GM23338 (cell line): ENCODE measurements at regions not wholly inside any gene's neighbourhood (a gene's known extent, or its start where the extent isn't known, plus 50 kb on each side); places are given as distances from the start of the nearest gene placed in this dataset.

Experiments used
- ATAC-seq: fragments of 200-7000 bp; cut with Tn5 transposase; 3 replicates; pipeline ENCODE4 v1.9.1; 2020
- DNase-seq: peaks from one replicate; pipeline ENCODE4 v3.0.0-alpha.2; 2015; ENCODE audit warnings: low spot score
- H2AFZ ChIP-seq: fragments of 200-600 bp; sonication (generic); 2 replicates; pipeline ENCODE4 v1.8.0; 2016; ENCODE audit warnings: antibody characterized with exemption, mild to moderate bottlenecking, moderate library complexity
- H3F3A ChIP-seq: fragments of 200-600 bp; sonication (generic); replicated peaks from 2 replicates; pipeline ENCODE4 v1.8.0; 2017; ENCODE audit warnings: antibody characterized with exemption, mixed run types, low read depth
- H3K27ac ChIP-seq: fragments of 200-600 bp; sonication (generic); 2 replicates; pipeline ENCODE4 v1.6.1; 2016; ENCODE audit warnings: low read depth
- H3K27me3 ChIP-seq: fragments of 200-600 bp; sonication (generic); 2 replicates; pipeline ENCODE4 v1.8.0; 2016; ENCODE audit warnings: mild to moderate bottlenecking, mixed run types, moderate library complexity; ENCODE audit not compliant: insufficient read depth
- H3K36me3 ChIP-seq: fragments of 200-600 bp; sonication (generic); 2 replicates; pipeline ENCODE4 v1.8.0; 2016; ENCODE audit warnings: mild to moderate bottlenecking; ENCODE audit not compliant: insufficient read depth
- H3K4me1 ChIP-seq: fragments of 200-600 bp; sonication (generic); 2 replicates; pipeline ENCODE4 v1.8.0; 2016; ENCODE audit warnings: mild to moderate bottlenecking, moderate library complexity; ENCODE audit not compliant: insufficient read depth
- H3K4me2 ChIP-seq: fragments of 200-600 bp; sonication (generic); 2 replicates; pipeline ENCODE4 v1.7.1; 2017; ENCODE audit warnings: mixed run types
- H3K4me3 ChIP-seq: fragments of 200-600 bp; sonication (generic); 2 replicates; pipeline ENCODE4 v1.6.1; 2016; ENCODE audit warnings: mixed run types
- H3K79me2 ChIP-seq: fragments of 200-600 bp; sonication (generic); replicated peaks from 2 replicates; pipeline ENCODE4 v1.8.0; 2017; ENCODE audit warnings: mild to moderate bottlenecking; ENCODE audit not compliant: insufficient read depth
- H3K9me2 ChIP-seq: fragments of 200-600 bp; sonication (generic); 2 replicates; pipeline ENCODE4 v1.8.0; 2017; ENCODE audit not compliant: insufficient read depth
- H4K20me1 ChIP-seq: fragments of 200-600 bp; sonication (generic); replicated peaks from 2 replicates; pipeline ENCODE4 v1.8.0; 2017; ENCODE audit warnings: mild to moderate bottlenecking; ENCODE audit not compliant: insufficient read depth
- H3K27ac Mint-ChIP-seq: 2 replicates; pipeline ENCODE4 v1.8.0; 2020; ENCODE audit warnings: inconsistent platforms, mild to moderate bottlenecking, moderate library complexity, mixed read lengths
- H3K27me3 Mint-ChIP-seq: 3 replicates; pipeline ENCODE4 v1.8.0; 2022; ENCODE audit warnings: low read depth, mild to moderate bottlenecking, moderate library complexity, mixed read lengths, inconsistent platforms; ENCODE audit not compliant: insufficient read depth, poor library complexity
- H3K36me3 Mint-ChIP-seq: 3 replicates; pipeline ENCODE4 v1.8.0; 2021; ENCODE audit warnings: low read depth, mild to moderate bottlenecking, inconsistent platforms, moderate library complexity, mixed read lengths
- H3K4me1 Mint-ChIP-seq: 3 replicates; pipeline ENCODE4 v1.8.0; 2020; ENCODE audit warnings: mild to moderate bottlenecking, inconsistent platforms, mixed read lengths
- H3K4me3 Mint-ChIP-seq: 3 replicates; pipeline ENCODE4 v1.8.0; 2021; ENCODE audit warnings: moderate library complexity, mild to moderate bottlenecking, inconsistent platforms, mixed read lengths
- H3K9me3 Mint-ChIP-seq: 3 replicates; pipeline ENCODE4 v1.8.0; 2020; ENCODE audit warnings: moderate library complexity, mild to moderate bottlenecking, inconsistent platforms, mixed read lengths
- ETS1 ChIP-seq: IDR thresholded peaks from 2 replicates; pipeline ENCODE4 v1.6.1; 2016; ENCODE audit warnings: antibody characterized with exemption
- EZH2 ChIP-seq: fragments of 200-600 bp; sonication (generic); IDR thresholded peaks from one replicate; pipeline ENCODE4 v1.8.0; 2017; ENCODE audit warnings: antibody characterized with exemption, mild to moderate bottlenecking, low read depth; ENCODE audit not compliant: unreplicated experiment
- EZH2phosphoT487 ChIP-seq: fragments of 200-600 bp; sonication (generic); IDR thresholded peaks from one replicate; pipeline ENCODE4 v1.8.1; 2018; ENCODE audit warnings: antibody characterized with exemption; ENCODE audit not compliant: unreplicated experiment
- JUNB ChIP-seq: IDR thresholded peaks from one replicate; pipeline ENCODE4 v1.6.1; 2016; ENCODE audit warnings: antibody characterized with exemption; ENCODE audit not compliant: unreplicated experiment
- NANOG ChIP-seq: IDR thresholded peaks from 2 replicates; pipeline ENCODE4 v1.6.1; 2016; ENCODE audit warnings: antibody characterized with exemption, borderline replicate concordance
- POLR2AphosphoS5 ChIP-seq: IDR thresholded peaks from 2 replicates; pipeline ENCODE4 v1.6.1; 2016; ENCODE audit warnings: antibody characterized with exemption, low read depth
- STAT1 ChIP-seq: IDR thresholded peaks from one replicate; pipeline ENCODE4 v1.6.1; 2016; ENCODE audit warnings: antibody characterized with exemption; ENCODE audit not compliant: unreplicated experiment
- ZNF114 ChIP-seq: fragments of 250-450 bp; sonication (Bioruptor Pico); IDR thresholded peaks from 2 replicates; pipeline ENCODE4 v1.5.0; 2020; ENCODE audit warnings: mild to moderate bottlenecking, moderate library complexity
- ZNF331 ChIP-seq: fragments of 250-450 bp; sonication (Bioruptor Pico); IDR thresholded peaks from 2 replicates; pipeline ENCODE4 v1.5.0; 2020; ENCODE audit warnings: low read depth, mild to moderate bottlenecking, moderate library complexity
- TF ChIP-seq, protein P1 (sequence below): IDR thresholded peaks from one replicate; pipeline ENCODE4 v1.6.1; 2018; ENCODE audit warnings: antibody characterized with exemption; ENCODE audit not compliant: unreplicated experiment

DNA sequence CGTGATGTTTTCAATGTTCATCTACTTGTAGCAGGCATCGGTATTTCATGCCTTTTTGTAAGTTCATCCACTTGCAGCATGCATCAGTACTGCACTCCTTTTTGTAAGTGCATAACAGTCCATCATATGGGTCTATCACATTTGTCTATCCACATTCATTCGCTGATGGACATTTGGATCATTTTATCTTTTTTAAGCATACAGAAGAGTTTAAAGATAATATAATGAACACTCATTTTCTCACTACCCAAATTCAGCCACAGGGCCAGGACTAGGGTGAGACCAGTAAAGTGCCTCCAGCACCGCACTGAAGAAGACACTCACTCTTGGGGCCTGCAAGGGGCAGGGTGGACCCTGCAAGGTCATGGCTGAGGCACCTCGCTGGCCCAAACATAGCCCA lies 309.6 kb downstream of the UACA start (continued):
- no peak for TF ChIP-seq ETS1

DNA sequence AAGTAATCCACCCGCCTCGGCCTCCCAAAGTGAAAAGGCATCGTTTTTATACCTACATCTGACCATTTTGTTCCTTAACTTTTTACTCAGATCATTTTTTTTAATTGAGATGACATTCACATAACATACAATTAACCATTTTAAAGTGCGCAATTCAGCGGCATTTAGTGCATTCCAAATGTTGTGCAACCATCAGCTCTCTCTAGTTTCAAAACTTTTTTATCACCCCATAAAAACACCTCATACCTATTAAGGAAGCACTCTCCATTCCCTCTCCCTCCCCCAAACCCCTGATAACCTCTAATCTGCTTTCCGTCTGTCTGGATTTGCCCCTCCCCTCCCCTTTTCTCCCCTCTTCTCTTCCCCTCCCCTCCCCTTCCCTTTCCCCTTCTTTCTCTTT lies 310.1 kb downstream of the UACA start:
- no peaks in the 10 kb centered on the region for H3K79me2 ChIP-seq
- DNase-seq = no peak
- H3K9me3 Mint-ChIP-seq = no peaks in the 10 kb centered on the region
- peaks cover 14% of the 10 kb centered on the region for H3K4me1 ChIP-seq
- H3K27ac Mint-ChIP-seq = no peak overlapping the region
- no peaks in the 10 kb centered on the region for H3K36me3 Mint-ChIP-seq
- H4K20me1 ChIP-seq = no peaks in the 10 kb centered on the region
- H3K4me2 ChIP-seq = no peak overlapping the region
- no peaks in the 10 kb centered on the region for H3K36me3 ChIP-seq
- no peaks in the 10 kb centered on the region for H3F3A ChIP-seq
- no peak for ATAC-seq
- no peak overlapping the region for H3K4me3 Mint-ChIP-seq
- H3K27ac ChIP-seq = no peak overlapping the region
- no peak overlapping the region for H3K4me3 ChIP-seq
- TF ChIP-seq, protein P1, sequence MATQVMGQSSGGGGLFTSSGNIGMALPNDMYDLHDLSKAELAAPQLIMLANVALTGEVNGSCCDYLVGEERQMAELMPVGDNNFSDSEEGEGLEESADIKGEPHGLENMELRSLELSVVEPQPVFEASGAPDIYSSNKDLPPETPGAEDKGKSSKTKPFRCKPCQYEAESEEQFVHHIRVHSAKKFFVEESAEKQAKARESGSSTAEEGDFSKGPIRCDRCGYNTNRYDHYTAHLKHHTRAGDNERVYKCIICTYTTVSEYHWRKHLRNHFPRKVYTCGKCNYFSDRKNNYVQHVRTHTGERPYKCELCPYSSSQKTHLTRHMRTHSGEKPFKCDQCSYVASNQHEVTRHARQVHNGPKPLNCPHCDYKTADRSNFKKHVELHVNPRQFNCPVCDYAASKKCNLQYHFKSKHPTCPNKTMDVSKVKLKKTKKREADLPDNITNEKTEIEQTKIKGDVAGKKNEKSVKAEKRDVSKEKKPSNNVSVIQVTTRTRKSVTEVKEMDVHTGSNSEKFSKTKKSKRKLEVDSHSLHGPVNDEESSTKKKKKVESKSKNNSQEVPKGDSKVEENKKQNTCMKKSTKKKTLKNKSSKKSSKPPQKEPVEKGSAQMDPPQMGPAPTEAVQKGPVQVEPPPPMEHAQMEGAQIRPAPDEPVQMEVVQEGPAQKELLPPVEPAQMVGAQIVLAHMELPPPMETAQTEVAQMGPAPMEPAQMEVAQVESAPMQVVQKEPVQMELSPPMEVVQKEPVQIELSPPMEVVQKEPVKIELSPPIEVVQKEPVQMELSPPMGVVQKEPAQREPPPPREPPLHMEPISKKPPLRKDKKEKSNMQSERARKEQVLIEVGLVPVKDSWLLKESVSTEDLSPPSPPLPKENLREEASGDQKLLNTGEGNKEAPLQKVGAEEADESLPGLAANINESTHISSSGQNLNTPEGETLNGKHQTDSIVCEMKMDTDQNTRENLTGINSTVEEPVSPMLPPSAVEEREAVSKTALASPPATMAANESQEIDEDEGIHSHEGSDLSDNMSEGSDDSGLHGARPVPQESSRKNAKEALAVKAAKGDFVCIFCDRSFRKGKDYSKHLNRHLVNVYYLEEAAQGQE = no peak
- TF ChIP-seq ZNF114 (no peak), NANOG (no peak), EZH2phosphoT487 (no peak)
- no peaks in the 10 kb centered on the region for H3K27me3 ChIP-seq
- peaks cover 4% of the 10 kb centered on the region; the same call in 1 of the 2 replicates for H3K9me2 ChIP-seq
- peaks cover 20% of the 10 kb centered on the region for H3K4me1 Mint-ChIP-seq
- no peak overlapping the region for H2AFZ ChIP-seq
- H3K27me3 Mint-ChIP-seq = peaks cover 20% of the 10 kb centered on the region

DNA sequence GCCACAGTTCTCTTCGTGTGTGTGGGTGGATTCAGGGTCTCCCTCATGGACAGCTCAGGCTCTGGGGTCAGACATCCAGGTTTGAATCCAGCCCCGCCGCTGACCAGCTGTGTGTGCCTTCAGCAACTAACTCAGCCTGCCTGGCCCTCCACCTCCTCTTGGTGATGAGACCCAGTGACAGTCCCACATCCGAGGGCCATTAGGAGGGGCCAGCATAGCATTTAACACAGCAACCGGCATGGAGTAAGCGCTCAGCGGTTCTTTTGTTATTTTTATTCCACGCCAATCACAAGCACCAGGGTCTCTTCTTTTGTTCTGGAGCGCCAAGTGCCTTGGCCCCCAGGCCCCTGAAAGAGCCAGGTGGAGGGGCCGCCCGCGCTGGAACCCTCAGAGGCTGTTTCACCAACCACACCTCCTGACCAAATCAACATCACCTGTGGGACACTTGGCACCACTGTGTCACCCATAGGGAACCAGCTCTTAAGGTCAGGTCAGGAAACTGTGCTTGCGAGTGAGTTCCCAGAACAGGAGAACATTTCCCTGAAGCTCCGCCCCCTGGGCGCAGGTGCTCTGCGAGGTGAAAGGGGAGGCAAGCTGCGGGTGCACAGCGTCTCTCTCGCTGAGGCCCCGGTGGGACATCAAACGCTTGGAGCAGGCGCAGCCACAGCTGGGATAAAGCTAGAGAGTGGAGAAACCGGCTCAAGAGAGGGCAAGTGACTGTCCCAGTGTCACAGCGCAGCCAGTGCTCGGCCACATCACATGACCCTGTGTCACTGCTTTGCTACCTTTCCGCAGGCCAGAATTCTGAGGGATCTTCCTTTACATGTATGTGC lies 311.3 kb downstream of the UACA start:
- H3K79me2 ChIP-seq = no peaks in the 10 kb centered on the region
- Mint-ChIP-seq H3K9me3 (no peaks in the 10 kb centered on the region), H3K4me3 (peak overlapping the region; percentile 62), H3K4me1 (peaks cover 23% of the 10 kb centered on the region), H3K27ac (no peak overlapping the region), H3K36me3 (no peaks in the 10 kb centered on the region), H3K27me3 (peaks cover 20% of the 10 kb centered on the region)
- no peaks in the 10 kb centered on the region for H3K27me3 ChIP-seq
- ATAC-seq = peak; percentile 86
- peaks cover 4% of the 10 kb centered on the region; the same call in 1 of the 2 replicates for H3K9me2 ChIP-seq
- peaks cover 21% of the 10 kb centered on the region for H3K4me1 ChIP-seq
- H2AFZ ChIP-seq = peak overlapping the region; percentile 93
- peak; percentile 88 for DNase-seq
- H3K27ac ChIP-seq = no peak overlapping the region
- H3K4me2 ChIP-seq = peak overlapping the region; percentile 74
- peak overlapping the region; percentile 46 for H3K4me3 ChIP-seq
- H4K20me1 ChIP-seq = no peaks in the 10 kb centered on the region
- H3K36me3 ChIP-seq = no peaks in the 10 kb centered on the region
- H3F3A ChIP-seq = no peaks in the 10 kb centered on the region
- no peak for TF ChIP-seq POLR2AphosphoS5
- no peak for TF ChIP-seq ZNF331 (CRISPR knock-in tag)
- TF ChIP-seq JUNB = no peak
- TF ChIP-seq EZH2 = no peak
- TF ChIP-seq STAT1 = no peak
- no peak for TF ChIP-seq ZNF114
